Sigmoid colon (tissue), 3 donors: ENCODE measurements at regions not wholly inside any gene's neighbourhood (a gene's known extent, or its start where the extent isn't known, plus 50 kb on each side); places are given as distances from the start of the nearest gene placed in this dataset.

ENCODE experiments used
- CTCF ChIP-seq, 4 experiments: fragments of 450-650 bp in 3 of 4; fragments of 200-600 bp in 1 of 4; IDR thresholded peaks; one replicate each; pipeline ENCODE4 v1.5.1; 2016 to 2019; ENCODE audit warnings: antibody characterized with exemption in 4 of 4, mild to moderate bottlenecking in 3 of 4, moderate library complexity in 2 of 4
- POLR2A ChIP-seq, 2 donors: fragments of 450-650 bp; IDR thresholded peaks; one replicate each; pipeline ENCODE4 v1.6.1; 2016; ENCODE audit warnings: antibody characterized with exemption in 2 of 2, mild to moderate bottlenecking in 2 of 2, moderate library complexity in 2 of 2

GRCh38 chr17:15885770-15886169, 59.2 kb upstream of the ADORA2B start:
- no peak for TF ChIP-seq CTCF (IDR thresholded peaks at IDR 0.05)
- TF ChIP-seq POLR2A (IDR thresholded peaks at IDR 0.05) = no peak
